ENCODE measurements at regions not wholly inside any gene's neighbourhood (a gene's known extent, or its start where the extent isn't known, plus 50 kb on each side); places are given as distances from the start of the nearest gene placed in this dataset.
"Not testable (repeated sequence)": the region's sequence is repeated elsewhere in the genome, so short reads cannot be mapped to it uniquely, and the experiment has no call there.

DNA sequence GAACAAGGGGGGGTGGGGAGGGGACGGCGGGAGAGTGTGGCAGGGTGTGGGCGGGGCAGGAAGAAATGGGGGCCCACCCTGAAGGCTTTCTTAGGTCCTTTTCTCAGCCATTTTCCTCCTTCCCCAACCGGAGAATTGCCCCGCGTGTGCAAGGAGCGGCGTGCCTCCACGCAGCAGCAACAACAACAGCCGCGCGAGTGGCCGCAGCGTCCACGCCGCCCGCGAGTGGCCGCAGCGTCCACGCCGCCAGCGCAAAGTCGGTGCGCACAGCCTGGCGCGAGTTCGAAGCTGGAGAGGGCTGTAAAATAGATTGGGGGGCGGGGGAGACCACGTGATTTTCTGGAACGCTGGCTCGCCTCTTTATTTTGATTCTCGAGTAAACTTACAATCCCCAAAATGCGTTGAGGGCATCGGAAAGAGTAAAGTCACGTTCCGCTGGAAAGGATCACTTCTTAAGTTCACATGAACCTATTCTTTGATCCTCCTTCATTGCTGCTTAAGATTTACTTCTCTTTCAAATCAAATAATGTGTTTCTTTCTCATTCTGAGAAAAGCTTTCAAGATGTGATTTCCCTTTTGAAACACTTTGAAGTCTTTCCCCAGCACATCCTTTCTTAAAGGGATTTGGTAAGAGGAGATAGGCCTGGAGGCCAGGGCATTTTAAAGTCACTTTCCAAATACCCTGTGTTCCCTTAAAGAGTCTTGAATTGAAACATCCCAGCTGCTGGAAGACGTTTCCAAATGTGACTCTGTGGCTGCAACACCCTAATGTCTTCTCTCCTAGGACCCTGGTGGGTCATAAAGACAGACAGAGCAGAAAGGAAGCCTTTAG is 66.7 kb upstream of the ZNF217 start:
- DNase-seq: no peak

DNA sequence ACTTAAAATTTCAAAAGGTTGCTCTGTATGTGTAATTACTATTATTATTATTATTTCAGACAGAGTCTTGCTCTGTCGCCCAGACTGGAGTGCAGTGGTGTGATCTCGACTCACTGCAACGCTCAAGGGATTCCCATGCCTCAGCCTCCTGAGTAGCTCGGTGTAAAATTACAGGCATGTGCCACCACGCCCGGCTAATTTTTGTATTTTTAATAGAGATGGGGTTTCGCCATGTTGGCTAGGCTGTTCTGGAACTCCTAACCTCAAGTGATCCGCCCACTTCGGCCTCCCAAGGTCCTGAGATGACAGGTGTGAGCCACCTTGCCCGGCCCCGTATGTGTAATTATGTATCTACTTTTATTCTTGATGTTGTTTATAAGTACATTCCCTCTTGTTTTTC is 65.3 kb upstream of the ZNF217 start:
- DNase-seq: no peak

DNA sequence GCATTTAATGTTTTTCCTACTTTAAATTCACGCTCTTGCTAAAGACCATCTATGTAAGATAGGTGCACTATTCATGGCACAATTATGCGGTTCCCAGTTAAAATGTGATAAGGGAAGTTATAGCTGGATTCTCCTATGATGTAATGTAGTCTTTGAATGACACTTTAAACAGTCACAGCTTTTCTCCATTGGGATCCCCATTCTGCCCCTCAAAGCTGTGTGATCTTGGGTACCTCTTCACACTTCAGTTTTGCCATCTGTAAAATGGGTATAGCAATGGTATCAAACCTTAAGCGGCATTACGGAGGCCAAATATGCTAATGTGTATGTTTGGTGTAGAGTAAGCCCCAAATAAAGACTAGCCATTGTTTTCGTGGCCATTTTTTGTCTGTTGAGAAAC is 64.7 kb upstream of the ZNF217 start:
- no peak for DNase-seq

DNA sequence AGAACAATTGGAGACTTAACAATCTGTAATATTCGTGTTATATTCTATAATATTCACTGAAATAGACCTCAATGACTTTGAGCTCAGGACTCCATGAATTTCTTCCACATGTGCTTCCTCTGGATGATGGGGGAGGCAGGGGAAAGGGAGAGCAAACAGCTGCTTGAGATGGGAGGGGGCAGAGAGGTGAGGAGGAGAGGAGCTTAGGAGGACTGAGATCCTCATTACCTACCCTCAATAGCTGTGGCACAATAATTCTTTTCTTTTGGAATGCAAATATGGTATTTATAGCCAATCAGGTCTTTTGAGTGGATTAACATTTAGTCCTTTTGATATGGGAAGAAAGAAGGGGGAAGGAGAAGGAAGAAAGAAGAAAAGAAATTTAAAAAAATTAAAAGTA is 64.1 kb upstream of the ZNF217 start:
- no peak for DNase-seq

DNA sequence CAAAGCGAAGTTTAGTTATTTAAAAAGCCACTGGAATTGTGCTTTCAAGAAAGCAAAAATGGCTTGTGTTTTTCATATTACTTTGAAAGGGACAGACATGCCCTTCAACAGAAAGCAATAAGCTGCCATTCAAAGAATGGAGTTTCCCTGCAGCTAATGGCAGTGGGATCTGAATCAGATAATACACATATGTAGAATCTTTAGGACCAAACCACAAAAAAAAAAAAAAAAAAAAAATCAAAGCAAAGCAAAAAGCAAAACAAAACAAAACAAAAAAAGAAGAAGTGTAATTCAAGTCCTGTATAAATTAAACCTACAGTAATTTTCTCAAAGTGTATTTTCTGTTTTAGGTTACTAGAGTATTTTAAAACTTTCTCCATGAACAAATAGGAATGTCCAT is 63.6 kb upstream of the ZNF217 start:
- no peak for DNase-seq

DNA sequence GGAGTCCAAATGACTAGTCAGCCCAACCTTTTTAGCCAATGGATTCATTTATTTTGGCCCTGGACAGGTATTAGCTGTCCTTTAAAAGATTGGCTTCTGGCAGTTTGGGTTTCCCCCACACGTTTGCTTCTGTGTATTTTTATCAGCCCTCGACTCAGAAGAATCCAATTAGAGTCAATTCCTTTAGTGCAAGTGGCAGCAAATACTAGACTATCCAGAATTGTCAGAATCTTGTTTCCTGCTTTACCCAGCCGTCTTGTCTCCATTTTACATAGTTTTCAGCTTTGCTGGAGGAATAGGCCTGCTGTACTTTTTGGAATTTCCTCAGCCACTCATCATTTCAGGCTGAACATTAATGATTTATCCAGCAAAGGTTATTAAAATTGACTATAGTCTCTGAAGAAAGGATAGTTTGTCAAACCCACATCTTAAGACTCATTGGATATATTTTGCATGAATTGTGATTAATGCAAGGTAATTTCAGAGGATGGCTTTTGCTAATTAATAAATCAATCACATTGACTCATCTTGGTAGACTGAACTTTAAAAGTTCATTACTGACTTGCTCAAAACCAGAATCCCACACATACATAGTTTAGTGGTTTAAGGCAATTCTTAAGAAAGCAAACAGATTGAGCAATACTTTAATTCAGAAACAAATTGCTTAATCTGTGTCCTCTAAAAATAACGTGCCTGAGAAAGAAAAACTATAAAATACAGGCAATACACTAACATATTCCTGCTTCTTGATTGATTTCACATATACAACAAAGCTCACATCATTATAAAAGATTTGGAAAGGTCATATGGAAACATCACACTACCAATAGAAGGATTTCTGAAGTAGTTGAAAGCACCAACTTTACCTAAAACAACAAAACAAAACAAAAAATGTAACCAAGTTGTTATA is 62.9 kb upstream of the ZNF217 start:
- peak; percentile 55 for DNase-seq

DNA sequence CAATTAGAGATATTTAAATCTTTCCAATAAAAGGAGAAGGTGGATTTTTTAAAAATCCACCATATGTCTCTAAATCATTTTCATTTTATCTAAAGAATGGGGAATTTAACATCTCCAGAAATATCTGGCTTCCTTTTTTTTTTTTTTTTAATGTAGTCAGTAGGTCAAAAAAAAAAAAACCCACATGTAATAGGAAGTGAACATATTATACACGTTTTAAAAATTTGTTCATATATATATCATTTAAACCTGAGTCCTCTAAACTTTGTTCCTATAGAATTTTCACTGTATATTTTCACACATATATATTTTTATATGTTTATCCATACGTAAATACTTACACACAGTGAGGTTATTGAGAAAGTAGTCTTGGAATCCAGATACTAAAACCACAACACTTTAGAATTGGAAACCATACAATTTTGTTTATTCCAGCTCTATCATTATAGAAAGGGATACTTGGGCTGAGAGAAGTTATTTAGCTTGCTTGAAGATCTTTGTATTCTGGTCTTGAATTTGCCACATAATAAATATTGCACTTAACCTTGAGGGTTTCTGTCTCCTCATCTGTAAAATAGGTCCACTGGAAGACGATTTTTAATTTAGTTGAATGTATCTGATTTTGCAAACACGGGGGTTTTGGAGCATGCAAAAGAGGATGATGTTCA is 62.1 kb upstream of the ZNF217 start:
- peak; percentile 68 for DNase-seq

DNA sequence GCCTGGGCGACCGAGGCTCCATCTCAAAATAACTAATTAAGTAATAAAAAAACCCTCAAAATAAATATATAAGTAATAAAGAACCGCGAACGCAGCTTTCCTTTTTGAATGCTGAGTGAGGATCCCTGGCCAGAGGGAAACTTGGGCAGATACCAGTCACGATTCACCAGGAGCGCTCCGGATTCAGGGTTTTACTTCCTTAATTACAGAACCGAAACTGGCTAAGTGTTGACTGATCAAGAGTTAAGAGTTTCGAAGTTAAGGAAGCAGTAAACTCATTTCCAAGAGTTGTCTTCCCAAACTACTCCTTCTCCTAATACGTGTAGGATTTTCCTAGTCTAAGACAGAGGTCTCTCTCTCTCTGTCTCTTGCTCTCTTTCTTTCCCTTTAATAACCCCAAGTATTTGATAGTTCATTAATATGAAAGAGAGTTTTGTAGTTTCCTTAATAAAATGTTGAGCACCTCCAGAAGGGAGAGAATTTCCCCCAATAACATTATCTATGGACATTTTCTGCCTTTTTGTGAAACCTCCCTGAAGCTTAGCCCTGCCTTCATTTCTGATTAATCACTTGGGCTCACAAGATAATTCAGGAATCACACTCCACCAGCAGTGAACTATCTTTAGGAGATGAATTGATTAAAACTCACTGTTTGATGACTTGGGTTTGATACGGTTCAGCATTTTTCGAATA is 61.4 kb upstream of the ZNF217 start:
- no peak for DNase-seq

DNA sequence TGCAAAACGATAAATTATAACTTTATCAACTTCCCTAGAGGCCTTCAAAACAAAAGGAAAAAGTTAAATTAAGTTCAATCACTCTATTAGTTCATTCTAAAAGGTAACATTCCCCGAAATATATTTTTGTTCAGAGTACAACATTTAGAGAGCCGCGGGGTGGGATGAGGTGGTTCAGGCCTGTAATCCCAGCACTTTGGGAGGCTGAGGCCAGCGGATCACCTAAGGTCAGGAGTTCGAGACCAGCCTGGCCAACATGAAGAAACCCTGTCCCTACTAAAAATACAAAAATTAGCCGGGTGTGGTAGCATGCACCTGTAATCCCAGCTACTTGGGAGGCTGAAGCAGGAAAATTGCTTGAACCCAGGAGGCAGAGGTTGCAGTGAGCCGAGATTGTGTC is 60.9 kb upstream of the ZNF217 start:
- DNase-seq: not testable (repeated sequence)

DNA sequence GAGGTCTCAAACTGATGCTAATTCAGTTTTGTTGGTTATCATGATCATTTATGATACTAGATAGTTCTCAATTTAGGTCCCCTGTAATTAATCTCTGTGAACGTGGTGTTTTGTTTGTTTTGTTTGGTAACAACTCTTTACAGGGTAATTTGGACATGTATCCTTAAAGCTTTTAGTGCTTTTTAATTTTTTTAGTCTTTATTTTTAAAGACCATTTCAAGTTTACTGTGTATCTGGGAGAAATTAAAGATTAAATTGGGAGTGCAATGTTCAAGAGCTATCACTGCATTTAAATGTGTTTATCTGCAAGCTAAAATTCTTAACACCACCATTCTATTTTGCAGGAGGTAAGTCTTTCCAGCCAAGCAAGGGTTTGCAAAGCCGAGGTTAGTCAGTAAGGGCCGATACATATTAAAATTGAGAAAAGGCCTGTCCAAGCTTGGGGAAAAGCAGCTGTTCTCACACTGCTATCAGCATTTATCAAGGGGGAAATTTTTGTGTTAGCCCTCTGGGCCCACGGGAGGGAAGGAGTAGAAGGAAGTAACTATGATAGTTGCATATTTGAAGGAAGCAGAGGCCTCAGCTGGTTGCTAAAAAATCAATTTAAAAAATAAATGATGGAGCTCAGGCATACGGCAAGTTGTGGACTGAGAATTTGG is 59.3 kb upstream of the ZNF217 start:
- no peak for DNase-seq

DNA sequence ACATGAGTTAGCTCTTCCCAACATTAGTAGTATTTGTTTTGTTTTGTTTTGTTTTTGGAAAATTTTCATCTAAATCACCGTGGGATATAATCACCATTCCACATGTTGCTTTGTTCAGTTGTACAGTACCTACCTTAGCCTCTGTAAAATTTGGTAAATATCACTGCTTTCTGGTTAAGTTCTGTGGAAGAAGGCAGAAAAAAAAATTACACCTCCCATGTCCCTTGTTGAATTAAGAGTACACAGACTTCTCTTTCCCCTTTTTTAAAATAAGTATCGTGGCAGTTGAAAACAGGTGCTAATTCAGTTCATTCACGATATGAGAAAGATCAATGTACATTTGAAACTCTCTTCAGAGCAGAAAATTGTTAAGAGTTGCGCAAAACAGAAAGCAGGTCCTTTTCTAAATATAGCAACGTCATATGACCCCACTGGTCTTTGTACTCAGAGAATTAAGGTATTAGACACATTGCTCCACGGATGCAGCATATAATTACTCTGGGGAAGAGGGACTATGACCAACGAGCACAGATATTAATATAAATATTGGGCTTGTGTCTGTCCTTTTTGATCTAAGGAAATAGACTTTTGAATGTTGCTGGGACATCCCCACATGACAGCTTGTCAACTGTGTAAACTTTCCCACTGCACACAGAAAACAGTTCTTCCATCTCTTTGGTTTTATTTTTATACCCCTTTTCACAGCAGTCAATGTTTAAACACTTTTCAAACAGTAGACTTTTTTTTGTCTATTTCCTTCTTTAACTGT is 58.6 kb upstream of the ZNF217 start:
- DNase-seq: no peak

DNA sequence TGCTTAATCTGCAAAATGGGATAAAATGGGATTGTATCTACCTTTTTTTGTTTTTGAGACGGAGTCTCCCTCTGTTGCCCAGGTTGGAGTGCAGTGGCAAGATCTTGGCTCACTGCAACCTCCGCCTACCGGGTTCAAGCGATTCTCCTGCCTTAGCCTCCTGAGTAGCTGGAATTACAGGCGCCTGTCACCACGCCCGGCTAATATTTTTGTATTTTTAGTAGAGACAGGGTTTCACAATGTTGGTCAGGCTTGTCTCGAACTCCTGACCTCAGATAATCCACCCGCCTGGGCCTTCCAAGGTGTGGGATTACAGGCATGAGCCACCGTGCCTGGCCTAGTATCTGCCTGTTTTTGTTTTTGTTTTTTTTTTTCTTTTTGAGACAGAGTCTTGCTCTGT is 55.9 kb upstream of the ZNF217 start:
- not testable (repeated sequence) for DNase-seq

DNA sequence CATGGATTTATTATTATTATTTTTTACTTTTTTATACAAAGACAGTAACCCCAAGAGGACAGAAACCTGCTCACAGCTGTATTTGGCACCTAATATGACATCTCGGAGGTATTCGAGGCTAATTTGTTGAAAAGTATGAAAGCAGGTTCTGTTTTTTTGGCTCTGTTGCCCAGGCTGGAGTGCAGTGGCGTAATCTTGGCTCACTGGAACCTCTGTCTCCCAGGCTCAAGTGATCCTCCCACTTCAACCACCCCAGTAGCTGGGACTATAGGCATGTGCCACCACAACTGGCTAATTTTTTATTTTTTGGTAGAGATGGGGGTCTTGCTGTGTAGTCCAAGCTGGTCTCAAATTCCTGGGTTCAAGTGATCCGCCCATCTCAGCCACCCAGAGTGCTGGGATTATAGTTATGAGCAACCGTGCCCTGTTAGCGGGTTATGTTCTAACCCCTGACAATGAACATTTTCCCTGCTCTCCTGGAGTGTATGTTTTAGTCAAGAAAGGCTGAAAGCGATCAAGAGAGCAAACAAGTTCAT is 53.7 kb upstream of the ZNF217 start:
- no peak for DNase-seq

DNA sequence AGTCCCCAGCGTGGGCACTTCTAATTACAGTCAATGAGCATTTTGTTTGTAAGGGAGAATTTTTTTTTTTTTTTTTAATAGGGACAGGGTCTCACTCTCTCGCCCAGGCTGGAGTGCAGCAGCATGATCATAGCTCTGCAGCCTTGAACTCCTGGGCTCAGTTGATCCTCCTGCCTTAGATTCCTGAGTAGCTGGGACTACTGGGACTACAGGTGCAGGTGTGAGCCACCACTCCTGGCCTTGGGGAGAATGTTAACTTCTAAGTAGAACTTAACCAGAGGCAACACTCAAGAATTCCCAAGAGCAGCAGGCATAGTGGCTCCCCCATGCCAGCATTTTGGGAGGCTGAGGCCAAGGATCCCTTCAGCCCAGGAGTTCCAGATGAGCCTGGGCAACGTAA is 52.9 kb upstream of the ZNF217 start:
- no peak for DNase-seq

DNA sequence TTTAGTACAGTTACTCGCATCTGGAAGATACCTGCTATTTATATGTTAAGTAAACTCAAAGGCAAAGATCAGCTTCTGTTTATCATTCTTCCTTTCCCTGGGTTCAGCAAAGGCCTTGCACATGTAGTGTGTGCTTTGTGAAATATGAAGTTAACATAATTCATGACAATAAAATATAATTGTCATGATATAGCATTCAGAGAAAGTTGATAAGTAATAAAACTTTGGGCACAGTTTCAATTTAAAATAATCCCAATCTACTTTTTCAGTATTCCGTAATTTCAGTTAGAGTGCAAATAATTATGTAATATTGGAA is 51.9 kb upstream of the ZNF217 start:
- DNase-seq: no peak

DNA sequence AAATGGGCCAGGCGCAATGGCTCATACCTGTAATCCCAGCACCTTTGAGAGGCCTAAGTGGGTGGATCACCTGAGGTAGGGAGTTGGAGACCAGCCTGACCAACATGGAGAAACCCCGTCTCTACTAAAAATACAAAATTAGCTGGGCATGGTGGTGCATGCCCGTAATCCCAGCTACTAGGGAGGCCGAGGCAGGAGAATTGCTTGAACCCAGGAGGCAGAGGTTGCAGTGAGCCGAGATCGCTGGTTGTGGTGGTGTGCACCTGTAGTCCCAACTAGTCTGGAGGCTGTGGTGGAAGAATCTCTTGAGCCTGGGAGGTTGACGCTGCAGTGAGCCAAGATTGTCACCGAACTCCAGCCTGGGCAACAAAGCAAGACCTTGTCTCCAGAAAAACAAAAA is 50.5 kb upstream of the ZNF217 start:
- DNase-seq: not testable (repeated sequence)
